ENCODE measurements at regions not wholly inside any gene's neighbourhood (a gene's known extent, or its start where the extent isn't known, plus 50 kb on each side); places are given as distances from the start of the nearest gene placed in this dataset.

GRCh38 chr12:125878483-125878882 is 813.2 kb downstream of the AACS start:
- no peak for DNase-seq (ENCODE audit: low spot score)

GRCh38 chr12:125882141-125882540 is 816.9 kb downstream of the AACS start:
- no peak for DNase-seq (ENCODE audit: low spot score)

GRCh38 chr12:125888921-125889320 is 823.7 kb downstream of the AACS start:
- DNase-seq (ENCODE audit: low spot score): no peak

DNA sequence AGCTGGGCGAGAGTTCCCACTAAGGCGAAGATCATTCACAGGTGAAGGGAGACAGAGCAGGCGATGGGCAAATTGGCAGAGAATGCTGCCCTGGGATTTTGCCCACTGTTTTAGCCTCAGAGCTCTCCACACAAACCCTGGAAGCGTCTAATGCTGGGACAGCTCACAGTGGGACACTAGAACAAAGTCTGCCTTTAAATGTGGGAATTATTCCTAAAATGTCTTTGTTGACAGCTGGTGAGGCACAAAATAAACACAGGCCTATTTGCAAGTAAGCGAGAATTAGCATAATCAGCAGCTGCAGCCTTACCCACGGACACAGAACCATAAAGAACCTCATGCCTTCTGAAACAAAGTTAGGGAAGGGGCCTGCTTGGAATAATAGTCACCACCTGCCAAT is 824.5 kb downstream of the AACS start:
- no peak for DNase-seq (ENCODE audit: low spot score)

DNA sequence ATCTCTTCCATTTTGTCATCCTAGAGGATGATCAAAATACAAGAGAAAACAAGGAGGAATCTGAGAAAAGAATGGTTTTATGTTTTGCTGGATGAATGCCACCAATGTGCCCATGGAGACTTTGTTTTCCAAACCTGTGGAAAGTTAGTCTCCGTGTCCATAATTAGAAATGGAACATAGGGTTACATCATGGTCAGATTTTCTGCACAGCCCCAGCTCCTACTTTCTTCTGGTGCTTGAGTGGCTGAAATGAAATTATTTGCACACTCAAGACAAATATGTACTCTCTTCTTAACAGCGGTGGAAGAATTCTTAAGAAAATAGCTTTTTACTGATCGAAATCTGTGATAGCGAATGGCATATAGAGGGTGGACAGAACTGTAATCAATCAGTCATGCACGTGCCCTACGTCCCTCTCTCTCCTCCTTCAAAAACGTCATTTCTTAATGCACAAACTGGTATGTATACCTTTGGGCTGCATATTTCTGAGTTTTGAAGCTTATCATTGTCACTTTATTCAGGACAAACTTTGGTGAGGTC is 825.2 kb downstream of the AACS start:
- no peak for DNase-seq (ENCODE audit: low spot score)

DNA sequence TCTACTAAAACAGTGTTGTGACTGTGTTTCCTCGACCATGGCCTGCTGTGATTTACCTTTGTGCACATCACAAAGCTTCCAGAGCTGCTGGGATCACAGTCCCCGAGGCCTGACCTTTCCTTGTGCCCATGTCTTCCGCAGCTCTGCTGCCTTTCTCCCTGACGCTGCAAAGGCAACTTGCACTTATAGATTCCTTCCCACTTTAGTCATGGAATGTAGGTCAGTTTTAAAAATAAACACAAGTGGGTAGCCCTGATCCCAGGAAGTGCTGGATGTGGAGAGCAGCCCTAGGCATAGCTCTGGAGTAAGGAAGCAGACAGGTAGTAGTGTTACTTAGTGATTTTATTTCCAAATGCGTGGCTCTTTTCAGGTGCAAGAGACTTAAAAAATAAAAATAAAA is 825.7 kb downstream of the AACS start:
- DNase-seq (ENCODE audit: low spot score): no peak

DNA sequence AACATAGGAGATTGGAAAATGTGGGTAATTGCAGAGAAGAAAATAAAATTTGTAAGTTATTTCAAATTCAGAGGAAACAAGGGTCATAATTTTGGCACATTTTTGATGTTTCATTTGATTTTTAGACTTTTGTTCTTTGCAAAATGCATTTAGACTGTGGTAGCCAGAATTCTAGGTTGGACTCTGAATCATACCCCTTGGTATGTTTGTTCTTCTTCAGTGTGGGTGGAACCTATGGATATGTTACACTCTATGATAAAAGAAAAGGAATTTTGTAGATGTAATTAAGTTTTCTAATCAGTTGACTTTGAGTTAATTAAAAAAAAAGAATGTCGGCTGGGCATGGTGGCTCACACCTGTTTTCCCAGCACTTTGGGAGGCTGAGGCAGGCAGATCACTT is 827.0 kb downstream of the AACS start:
- DNase-seq (ENCODE audit: low spot score): no peak

DNA sequence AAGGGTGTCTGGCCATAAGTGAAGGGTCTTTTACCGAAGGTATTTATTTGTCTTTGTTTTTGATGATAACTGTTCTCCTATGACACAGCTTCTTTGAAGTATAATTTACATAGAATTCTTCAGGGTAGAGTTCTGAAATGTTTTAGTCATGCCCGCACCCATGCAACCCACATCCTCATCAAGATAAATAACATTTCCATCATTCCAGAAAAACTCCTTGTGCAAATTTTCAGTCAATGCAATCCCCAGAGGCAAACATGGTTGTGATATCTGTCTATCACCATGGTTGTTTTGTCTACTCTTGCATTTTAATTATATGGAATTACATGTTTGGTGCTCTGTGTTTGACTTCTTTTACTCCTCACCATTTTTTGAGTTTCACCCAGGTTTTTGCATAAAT is 837.8 kb downstream of the AACS start:
- no peak for DNase-seq (ENCODE audit: low spot score)

GRCh38 chr12:125907351-125907750 is 842.1 kb downstream of the AACS start:
- no peak for DNase-seq (ENCODE audit: low spot score)

DNA sequence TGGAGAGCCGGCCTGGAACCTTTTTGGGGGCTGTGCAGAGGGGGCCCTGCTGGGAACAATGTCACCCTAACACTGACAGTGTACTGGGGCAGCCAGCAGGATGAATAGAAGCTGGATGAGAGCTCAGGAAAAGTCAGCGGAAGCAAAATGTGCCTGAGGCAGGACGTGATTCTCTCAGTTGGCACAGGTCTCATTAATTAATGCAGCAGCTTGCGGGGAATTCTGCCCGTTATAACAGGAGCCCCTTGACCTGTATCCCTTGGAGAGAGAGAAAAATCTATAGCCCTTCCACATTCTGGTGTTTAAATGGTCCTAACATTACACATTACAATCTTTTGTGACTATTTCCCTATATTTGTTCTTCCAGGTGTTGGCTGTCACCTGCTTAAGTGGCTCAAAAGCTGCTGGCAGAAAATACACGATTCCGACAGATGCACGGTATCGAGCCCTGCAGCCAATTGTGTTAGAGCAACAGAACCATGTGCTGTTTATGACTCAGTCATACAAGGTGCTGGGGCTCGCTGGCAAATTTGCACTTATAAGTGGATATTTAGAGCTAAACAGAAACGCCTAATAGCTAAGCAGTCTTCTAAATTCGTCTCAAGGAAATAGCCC is 854.7 kb downstream of the AACS start:
- DNase-seq (ENCODE audit: low spot score): no peak

GRCh38 chr12:125922330-125922729 is 857.1 kb downstream of the AACS start:
- DNase-seq (ENCODE audit: low spot score): no peak

DNA sequence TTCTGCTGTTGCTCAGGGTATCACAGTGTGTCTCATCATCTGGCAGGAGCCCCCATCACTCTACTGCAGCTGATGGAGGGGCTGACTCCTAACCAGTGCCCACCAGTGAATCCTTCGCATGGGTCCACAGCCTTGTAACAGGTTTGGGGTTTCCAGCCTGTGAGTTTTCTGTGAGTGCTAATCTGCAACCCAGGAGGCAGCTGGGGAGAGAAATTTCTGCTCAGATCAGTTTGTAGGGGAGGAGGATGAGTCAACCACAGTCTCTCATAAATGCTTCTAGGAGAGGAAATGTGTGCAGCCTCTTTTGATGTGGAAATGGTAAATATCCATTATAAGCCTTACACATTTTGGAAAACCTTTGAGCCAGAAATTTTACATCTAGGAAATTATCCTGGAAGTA is 871.3 kb downstream of the AACS start:
- DNase-seq (ENCODE audit: low spot score): no peak

- DNase-seq (ENCODE audit: low spot score): no peak
These were observed 879.2 kb downstream of the AACS start for GRCh38 chr12:125944446-125944845.

DNA sequence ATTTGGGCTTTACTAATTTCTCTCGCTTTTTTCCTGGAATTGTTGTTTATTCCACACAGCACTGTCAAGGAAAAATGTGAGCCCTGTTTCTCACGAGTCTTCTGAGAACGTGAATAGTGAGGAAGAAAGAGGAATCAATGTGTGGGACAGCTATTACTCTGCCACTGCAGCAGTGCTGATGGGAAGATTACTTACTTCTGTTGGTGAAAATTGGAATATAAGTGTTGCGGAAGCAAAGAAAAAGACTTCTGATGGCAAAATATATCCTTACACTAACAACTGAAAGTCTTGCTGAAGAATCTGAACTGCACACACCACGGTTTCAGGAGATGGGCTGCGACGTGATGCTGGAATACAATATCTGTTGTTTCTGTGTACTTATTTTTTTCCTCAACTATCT is 884.2 kb downstream of the AACS start:
- no peak for DNase-seq (ENCODE audit: low spot score)

GRCh38 chr12:125954362-125954761 is 889.1 kb downstream of the AACS start:
- DNase-seq (ENCODE audit: low spot score): no peak

GRCh38 chr12:125956186-125956585 is 891.0 kb downstream of the AACS start:
- DNase-seq (ENCODE audit: low spot score): no peak

- no peak for DNase-seq (ENCODE audit: low spot score)
These were observed 901.4 kb downstream of the AACS start for GRCh38 chr12:125966641-125967040.

DNA sequence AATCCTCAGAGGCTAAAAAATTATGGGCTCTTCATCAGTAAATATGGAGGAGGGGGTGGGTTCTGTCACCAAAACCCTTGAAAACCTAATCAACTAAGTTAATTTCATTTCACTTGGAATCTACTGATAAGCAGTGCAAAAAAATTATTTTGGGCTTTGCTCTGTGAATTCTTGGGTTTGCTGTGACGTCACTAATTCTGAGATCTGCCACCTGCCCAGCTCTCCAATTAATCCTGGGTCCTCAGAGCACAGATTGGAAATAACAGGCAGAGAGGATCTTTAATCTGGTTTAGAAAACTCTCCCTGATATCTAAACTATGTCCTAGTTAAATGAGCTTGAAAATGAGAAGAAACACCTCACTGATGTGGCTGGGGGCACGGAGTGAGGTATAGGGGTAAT is 903.2 kb downstream of the AACS start:
- DNase-seq (ENCODE audit: low spot score): no peak

- DNase-seq (ENCODE audit: low spot score): no peak
These were observed 906.7 kb downstream of the AACS start for GRCh38 chr12:125971981-125972380.

DNA sequence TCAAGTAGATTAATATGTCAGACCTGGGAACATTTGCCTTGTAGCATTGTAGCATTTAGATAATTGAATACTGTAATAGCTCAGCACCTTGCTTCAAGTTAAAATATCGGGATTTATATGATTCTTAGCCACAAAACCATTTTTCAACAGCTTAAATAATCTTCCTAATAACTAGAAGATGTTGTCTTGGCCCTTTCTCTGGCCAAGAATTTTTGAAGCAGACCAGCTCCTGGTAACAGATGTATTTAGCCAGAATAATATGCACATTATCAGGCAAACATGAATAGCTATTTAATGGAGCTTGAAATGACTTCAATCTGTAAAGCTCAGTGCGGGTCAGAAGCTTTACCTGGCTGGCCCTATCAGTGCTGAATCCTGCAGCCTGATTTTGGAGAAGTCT is 913.1 kb downstream of the AACS start:
- no peak for DNase-seq (ENCODE audit: low spot score)

DNA sequence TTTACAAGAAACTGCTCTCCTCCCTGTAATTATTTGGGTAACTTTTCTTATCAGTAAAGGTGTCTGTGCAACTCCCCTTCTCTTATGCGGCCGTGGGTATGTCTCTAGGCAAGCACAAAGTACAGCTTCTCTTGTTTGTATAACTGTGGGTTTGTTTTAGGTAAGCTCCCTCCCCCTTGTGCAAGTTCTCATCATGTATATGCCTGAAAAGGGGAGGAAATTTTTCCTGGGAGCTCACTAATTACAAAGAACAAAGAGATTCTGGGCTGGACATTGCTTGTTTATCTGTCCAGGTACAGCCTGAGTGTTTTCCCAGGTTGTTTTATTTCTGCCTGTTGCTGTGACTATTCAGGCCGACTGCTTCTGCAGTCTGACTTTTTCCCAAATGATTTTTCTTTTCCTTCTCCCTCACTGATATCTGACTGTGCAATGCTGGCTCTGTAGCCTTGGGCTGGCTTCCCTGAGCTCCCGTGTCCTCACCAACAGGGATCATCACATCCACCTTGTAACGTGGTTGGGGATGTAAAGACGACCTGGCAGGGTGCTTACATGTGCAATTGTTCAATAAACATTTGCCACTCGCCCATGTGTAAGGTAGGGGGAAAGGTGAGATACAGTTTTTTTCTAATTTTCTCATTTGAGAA is 916.5 kb downstream of the AACS start:
- DNase-seq (ENCODE audit: low spot score): no peak

DNA sequence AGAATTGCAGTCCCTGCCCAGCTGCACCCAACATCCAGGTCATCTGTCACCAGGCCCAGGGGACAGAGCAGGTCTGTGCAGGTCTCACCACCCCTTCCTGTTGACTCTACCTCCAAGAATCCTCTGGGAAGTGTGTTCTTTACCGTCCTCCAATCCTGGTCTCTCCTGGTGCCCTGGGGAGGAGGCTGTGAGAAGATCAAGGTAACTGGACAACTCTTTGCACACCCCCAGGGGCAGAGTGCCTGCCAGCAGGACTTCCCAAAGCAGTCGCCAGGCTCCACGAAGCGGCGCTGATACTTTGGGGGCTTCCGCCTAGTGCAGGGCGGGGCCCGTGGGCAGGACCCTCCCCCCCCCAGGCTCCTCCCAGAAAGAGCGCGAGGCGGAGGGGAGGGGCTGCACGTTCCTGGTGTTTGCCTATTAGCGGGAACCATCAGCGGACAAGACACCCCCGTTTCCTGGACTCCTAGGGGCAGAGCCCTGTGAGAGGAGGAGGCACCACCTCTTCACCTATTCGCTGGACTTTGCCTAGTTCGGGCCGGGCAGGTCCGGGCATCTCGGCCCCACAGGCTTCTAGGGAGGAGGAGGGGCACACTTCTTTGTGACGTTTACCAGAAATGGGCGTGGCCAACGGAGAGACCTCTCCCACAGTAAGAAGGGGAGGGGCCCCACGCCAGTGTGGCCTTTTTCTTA is 918.0 kb downstream of the AACS start:
- DNase-seq (ENCODE audit: low spot score): no peak

DNA sequence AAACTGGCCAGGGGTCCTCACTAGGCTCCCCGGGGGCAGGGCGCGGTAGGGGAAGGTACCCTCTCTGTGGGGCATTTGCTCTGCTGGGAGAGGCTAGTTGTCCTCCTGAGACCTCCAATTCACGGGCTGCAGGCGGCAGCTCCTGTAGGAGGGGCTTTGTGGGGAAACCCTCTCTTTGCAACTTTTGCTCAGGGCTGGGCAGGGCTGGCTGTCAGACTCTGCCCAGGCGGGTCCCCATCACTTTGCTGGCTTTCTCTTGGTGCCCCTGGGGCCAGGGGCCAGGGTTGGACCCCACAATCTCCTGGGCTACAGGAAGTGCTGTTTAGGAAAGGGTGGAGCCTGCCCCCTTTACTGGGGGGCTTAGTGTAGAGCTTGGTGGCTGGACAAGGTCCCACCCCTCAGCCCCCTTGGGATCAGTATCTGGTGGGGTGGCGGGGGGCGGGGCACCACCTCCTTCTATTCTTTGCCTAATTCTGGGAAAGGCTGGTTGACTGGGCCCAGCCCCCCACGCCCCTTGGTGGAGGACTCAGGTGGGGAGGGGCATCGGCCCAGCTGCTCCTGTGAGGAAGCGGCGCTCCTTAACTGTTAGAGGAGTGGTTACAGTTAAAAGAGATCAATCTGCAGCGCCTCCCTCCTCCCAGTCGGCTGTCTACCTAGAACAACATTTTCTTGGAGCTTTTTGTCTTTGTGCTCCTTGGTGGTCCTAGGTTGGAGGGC is 918.7 kb downstream of the AACS start:
- no peak for DNase-seq (ENCODE audit: low spot score)
